Ishikawa (cell line): ENCODE measurements at regions not wholly inside any gene's neighbourhood (a gene's known extent, or its start where the extent isn't known, plus 50 kb on each side); places are given as distances from the start of the nearest gene placed in this dataset.

Experiments
- CEBPB ChIP-seq: IDR thresholded peaks from 2 replicates; pipeline ENCODE4 v1.6.1; 2012
- CREB1 ChIP-seq: IDR thresholded peaks from 2 replicates; pipeline ENCODE4 v1.6.1; 2012; ENCODE audit warnings: low read depth
- EGR1 ChIP-seq: IDR thresholded peaks from 2 replicates; pipeline ENCODE4 v1.6.1; 2012
- EP300 ChIP-seq: IDR thresholded peaks from 2 replicates; pipeline ENCODE4 v1.6.1; 2012; ENCODE audit warnings: borderline replicate concordance
- FOXM1 ChIP-seq: IDR thresholded peaks from 2 replicates; pipeline ENCODE4 v1.6.1; 2012; ENCODE audit warnings: low read depth, borderline replicate concordance
- NFIC ChIP-seq: IDR thresholded peaks from 2 replicates; pipeline ENCODE4 v1.6.1; 2012
- RAD21 ChIP-seq: IDR thresholded peaks from 2 replicates; pipeline ENCODE4 v1.6.1; 2012; ENCODE audit warnings: low read depth
- TAF1 ChIP-seq: IDR thresholded peaks from 2 replicates; pipeline ENCODE4 v1.6.1; 2012; ENCODE audit warnings: low read depth, mild to moderate bottlenecking
- TCF12 ChIP-seq: IDR thresholded peaks from 2 replicates; pipeline ENCODE4 v1.6.1; 2012; ENCODE audit warnings: low read depth
- TEAD4 ChIP-seq: IDR thresholded peaks from 2 replicates; pipeline ENCODE4 v1.6.1; 2012
- YY1 ChIP-seq: IDR thresholded peaks from 2 replicates; pipeline ENCODE4 v1.6.1; 2012; ENCODE audit warnings: low read depth
- ZBTB7A ChIP-seq: IDR thresholded peaks from 2 replicates; pipeline ENCODE4 v1.6.1; 2012; ENCODE audit warnings: low read depth
- TF ChIP-seq, protein P1 (sequence below): IDR thresholded peaks from 2 replicates; pipeline ENCODE4 v1.6.1; 2012
- TF ChIP-seq, protein P2 (sequence below): IDR thresholded peaks from 2 replicates; pipeline ENCODE4 v1.6.1; 2012
- TF ChIP-seq, protein P3 (sequence below): IDR thresholded peaks from 2 replicates; pipeline ENCODE4 v1.6.1; 2012; ENCODE audit warnings: low read depth, mild to moderate bottlenecking

DNA sequence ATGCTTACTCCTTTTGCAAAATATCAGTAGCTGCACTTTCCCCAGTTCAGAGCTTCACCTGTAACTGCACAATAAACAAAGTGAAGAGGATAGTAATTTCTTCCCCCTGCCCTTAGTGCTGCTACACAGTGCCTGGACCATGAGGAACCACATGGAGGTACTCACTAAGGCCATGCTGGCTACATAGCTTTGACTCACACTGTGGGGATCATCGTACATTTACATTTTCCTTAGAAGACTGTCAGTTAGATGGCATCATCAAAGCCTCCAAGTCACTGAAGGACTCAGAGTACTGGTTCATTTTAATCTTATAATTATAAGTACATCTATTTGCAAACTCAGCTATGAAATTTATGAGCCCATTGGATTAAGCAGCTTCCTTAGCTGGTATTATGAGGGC lies 1416.5 kb upstream of the CELF4 start:
- TF ChIP-seq NFIC (no peak), RAD21 (no peak), ZBTB7A (no peak), FOXM1 (no peak), CREB1 (no peak), EP300 (no peak), EGR1 (no peak), CEBPB (no peak), TAF1 (no peak)
- TF ChIP-seq, protein P1, sequence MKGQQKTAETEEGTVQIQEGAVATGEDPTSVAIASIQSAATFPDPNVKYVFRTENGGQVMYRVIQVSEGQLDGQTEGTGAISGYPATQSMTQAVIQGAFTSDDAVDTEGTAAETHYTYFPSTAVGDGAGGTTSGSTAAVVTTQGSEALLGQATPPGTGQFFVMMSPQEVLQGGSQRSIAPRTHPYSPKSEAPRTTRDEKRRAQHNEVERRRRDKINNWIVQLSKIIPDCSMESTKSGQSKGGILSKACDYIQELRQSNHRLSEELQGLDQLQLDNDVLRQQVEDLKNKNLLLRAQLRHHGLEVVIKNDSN = no peak
- TF ChIP-seq, protein P2, sequence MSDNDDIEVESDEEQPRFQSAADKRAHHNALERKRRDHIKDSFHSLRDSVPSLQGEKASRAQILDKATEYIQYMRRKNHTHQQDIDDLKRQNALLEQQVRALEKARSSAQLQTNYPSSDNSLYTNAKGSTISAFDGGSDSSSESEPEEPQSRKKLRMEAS = no peak

DNA sequence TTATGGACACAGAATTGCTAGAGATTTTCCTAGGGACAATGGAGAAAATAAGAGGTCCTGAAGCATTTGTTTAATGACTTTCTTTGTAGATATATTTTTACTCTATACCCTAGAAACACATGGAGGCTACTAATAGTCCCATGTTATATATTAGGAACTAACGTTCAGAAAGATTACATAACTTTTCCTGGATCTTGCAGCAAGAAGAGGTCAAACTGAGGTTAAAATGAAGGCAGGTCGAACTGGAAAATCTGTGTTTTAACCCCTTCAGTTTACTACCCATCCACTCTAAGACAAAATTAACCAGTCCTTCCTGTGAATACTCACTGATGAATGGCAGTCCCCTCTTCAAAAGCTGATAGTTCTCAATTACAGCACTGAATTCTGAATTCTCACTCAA lies 1415.8 kb upstream of the CELF4 start:
- TF ChIP-seq RAD21 (no peak), ZBTB7A (no peak), CEBPB (no peak), FOXM1 (no peak), TAF1 (no peak), NFIC (no peak), TEAD4 (no peak), YY1 (no peak), EP300 (no peak), EGR1 (no peak), CREB1 (no peak), TCF12 (no peak)
- TF ChIP-seq, protein P1 = no peak
- TF ChIP-seq, protein P2 = no peak
- TF ChIP-seq, protein P3, sequence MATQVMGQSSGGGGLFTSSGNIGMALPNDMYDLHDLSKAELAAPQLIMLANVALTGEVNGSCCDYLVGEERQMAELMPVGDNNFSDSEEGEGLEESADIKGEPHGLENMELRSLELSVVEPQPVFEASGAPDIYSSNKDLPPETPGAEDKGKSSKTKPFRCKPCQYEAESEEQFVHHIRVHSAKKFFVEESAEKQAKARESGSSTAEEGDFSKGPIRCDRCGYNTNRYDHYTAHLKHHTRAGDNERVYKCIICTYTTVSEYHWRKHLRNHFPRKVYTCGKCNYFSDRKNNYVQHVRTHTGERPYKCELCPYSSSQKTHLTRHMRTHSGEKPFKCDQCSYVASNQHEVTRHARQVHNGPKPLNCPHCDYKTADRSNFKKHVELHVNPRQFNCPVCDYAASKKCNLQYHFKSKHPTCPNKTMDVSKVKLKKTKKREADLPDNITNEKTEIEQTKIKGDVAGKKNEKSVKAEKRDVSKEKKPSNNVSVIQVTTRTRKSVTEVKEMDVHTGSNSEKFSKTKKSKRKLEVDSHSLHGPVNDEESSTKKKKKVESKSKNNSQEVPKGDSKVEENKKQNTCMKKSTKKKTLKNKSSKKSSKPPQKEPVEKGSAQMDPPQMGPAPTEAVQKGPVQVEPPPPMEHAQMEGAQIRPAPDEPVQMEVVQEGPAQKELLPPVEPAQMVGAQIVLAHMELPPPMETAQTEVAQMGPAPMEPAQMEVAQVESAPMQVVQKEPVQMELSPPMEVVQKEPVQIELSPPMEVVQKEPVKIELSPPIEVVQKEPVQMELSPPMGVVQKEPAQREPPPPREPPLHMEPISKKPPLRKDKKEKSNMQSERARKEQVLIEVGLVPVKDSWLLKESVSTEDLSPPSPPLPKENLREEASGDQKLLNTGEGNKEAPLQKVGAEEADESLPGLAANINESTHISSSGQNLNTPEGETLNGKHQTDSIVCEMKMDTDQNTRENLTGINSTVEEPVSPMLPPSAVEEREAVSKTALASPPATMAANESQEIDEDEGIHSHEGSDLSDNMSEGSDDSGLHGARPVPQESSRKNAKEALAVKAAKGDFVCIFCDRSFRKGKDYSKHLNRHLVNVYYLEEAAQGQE = no peak

DNA sequence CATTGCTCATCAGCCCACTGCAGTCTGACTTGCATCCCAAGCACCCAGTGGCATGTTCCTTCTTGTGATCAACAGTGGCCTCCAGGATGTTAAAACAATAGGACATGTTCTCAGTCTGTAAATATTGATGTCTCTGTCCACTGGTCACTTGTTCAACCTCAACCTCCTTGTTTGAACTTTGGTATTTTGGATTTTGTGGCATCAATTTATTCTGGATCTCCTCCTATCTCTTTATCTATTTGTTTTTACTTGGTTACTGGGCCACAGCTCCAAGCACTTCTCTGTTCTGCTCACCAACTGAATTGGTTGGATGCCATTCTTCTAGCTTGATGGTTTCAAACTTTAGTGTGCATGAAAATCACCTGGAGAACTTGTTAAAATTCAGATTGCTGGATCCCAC lies 1414.8 kb upstream of the CELF4 start:
- TF ChIP-seq TEAD4 = no peak
- TF ChIP-seq FOXM1 = no peak
- TF ChIP-seq, protein P1 = no peak
- TF ChIP-seq, protein P2 = no peak
- no peak for TF ChIP-seq NFIC
- no peak for TF ChIP-seq CEBPB

DNA sequence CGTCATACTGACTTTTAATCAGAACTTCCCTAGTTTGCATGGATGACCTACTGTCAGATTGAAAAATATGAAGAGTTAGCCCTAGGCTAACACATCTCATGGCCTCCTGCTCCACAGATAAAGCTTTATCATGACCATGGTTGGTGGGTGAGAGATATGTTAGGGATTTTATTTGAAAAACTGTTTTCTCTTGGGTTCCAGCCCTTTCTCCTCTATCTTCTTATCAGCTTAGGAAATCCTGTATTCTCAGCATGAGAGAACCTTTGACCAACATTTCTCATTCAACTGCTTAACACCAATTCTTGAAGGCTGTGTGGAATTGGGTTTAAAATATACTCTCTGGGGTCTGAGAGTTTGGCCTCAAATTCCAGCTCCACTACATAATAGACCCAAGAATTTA lies 1407.0 kb upstream of the CELF4 start:
- TF ChIP-seq YY1 (no peak), CEBPB (no peak), EGR1 (no peak), TEAD4 (no peak)

DNA sequence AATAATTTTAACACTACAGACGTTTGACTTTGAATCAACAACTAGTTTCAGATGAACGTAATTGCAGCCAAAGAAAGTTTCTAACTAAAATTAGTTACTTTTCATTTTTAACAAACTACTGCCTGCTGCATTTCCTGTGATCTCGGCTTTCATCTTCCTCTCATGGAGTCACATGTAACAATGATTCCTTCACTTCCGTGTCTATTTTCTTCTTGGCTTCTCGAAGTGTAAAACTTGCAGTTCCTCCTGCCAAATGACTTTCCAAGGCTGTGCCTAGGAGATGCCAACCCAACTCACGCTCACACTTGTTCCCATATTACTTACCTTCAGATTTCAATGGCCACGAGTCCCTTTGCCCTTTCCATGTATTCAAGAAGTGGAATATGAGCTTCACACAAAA lies 1406.3 kb upstream of the CELF4 start:
- TF ChIP-seq FOXM1 = no peak
- TF ChIP-seq CEBPB = no peak
- TF ChIP-seq, protein P3 = no peak
- no peak for TF ChIP-seq EGR1
- TF ChIP-seq TEAD4 = no peak
- no peak for TF ChIP-seq EP300
- TF ChIP-seq TCF12 = no peak
- TF ChIP-seq, protein P1 = no peak
- no peak for TF ChIP-seq TAF1
- TF ChIP-seq, protein P2 = no peak

DNA sequence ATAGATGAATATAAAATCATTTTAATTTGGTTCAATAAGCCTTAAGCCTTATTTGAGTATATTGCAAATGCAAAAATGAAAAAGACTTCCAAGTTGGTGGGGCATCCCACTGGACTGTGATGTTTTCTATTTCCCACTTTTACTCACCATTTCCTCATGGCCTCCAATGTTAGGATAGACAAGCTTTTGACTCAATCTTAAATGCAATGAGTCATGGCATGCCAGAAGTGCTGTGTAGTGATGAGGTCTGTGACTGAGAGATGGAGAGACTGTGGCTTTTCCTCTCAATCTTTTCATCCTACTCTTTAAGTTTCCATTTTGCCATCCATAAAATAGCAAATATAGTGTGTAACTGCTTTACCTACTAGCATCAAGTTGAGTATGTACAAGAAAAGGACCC lies 1401.2 kb upstream of the CELF4 start:
- TF ChIP-seq EP300 = no peak
- TF ChIP-seq TAF1 = no peak
- TF ChIP-seq, protein P2 = no peak
- no peak for TF ChIP-seq TEAD4
- TF ChIP-seq CEBPB = no peak
- no peak for TF ChIP-seq FOXM1
- TF ChIP-seq, protein P3 = no peak
- TF ChIP-seq, protein P1 = no peak
- TF ChIP-seq EGR1 = no peak
